HEK293T (cell line): ENCODE measurements at regions not wholly inside any gene's neighbourhood (a gene's known extent, or its start where the extent isn't known, plus 50 kb on each side); places are given as distances from the start of the nearest gene placed in this dataset.

Experiments used
- CTCF ChIA-PET: fragments of 350-600 bp; formaldehyde crosslinking; extraction: SDS; loops from one replicate; lab custom pipeline; 2021; ENCODE audit warnings: antibody characterized with exemption, inconsistent platforms; lab: Yijun Ruan, JAX
- POLR2A ChIA-PET: fragments of 350-600 bp; formaldehyde crosslinking; extraction: SDS; loops from one replicate; lab custom pipeline; 2020; ENCODE audit warnings: antibody characterized with exemption, inconsistent platforms; lab: Yijun Ruan, JAX
- DNase-seq: peaks from one replicate; pipeline ENCODE4 v3.0.0; 2012; ENCODE audit warnings: mixed read lengths; ENCODE audit errors: extremely low spot score
- ARNT ChIP-seq: fragments of 450-650 bp; IDR thresholded peaks from 2 replicates; pipeline ENCODE4 v1.6.1; 2017; ENCODE audit warnings: mild to moderate bottlenecking
- BHLHE40 ChIP-seq: fragments of 450-650 bp; IDR thresholded peaks from 2 replicates; pipeline ENCODE4 v1.6.1; 2016; ENCODE audit warnings: mild to moderate bottlenecking, moderate library complexity, borderline replicate concordance
- CTBP1 ChIP-seq: fragments of 450-650 bp; IDR thresholded peaks from 2 replicates; pipeline ENCODE4 v1.6.1; 2016; ENCODE audit warnings: borderline replicate concordance
- ELF4 ChIP-seq: fragments of 450-650 bp; IDR thresholded peaks from 2 replicates; pipeline ENCODE4 v1.6.1; 2017; ENCODE audit warnings: antibody characterized with exemption
- FOXA1 ChIP-seq: fragments of 450-650 bp; IDR thresholded peaks from 2 replicates; pipeline ENCODE4 v1.6.1; 2016; ENCODE audit warnings: mild to moderate bottlenecking
- FOXK2 ChIP-seq: fragments of 450-650 bp; IDR thresholded peaks from 2 replicates; pipeline ENCODE4 v1.6.1; 2016; ENCODE audit warnings: mild to moderate bottlenecking
- FOXM1 ChIP-seq: fragments of 450-650 bp; IDR thresholded peaks from 2 replicates; pipeline ENCODE4 v1.6.1; 2017; ENCODE audit warnings: mild to moderate bottlenecking, borderline replicate concordance
- HDGF ChIP-seq: fragments of 450-650 bp; IDR thresholded peaks from 2 replicates; pipeline ENCODE4 v1.6.1; 2017; ENCODE audit warnings: antibody characterized with exemption, borderline replicate concordance
- L3MBTL2 ChIP-seq: fragments of 450-650 bp; conservative IDR thresholded peaks from 2 replicates; pipeline ENCODE4 v1.6.1; 2016; ENCODE audit warnings: mild to moderate bottlenecking
- LEF1 ChIP-seq: fragments of 450-650 bp; IDR thresholded peaks from 2 replicates; pipeline ENCODE4 v1.6.1; 2017; ENCODE audit warnings: mild to moderate bottlenecking, borderline replicate concordance
- NFRKB ChIP-seq: fragments of 450-650 bp; IDR thresholded peaks from 2 replicates; pipeline ENCODE4 v1.6.1; 2016; ENCODE audit warnings: mild to moderate bottlenecking, moderate library complexity
- SP1 ChIP-seq: fragments of 450-650 bp; IDR thresholded peaks from 2 replicates; pipeline ENCODE4 v1.6.1; 2017
- SUZ12 ChIP-seq: fragments of 450-650 bp; IDR thresholded peaks from 2 replicates; pipeline ENCODE4 v1.6.1; 2016; ENCODE audit warnings: mild to moderate bottlenecking
- TARDBP ChIP-seq: fragments of 450-650 bp; IDR thresholded peaks from 2 replicates; pipeline ENCODE4 v1.6.1; 2016
- ZNF384 ChIP-seq: fragments of 450-650 bp; IDR thresholded peaks from 2 replicates; pipeline ENCODE4 v1.6.1; 2016
- TF ChIP-seq, protein P1 (sequence below): fragments of 450-650 bp; IDR thresholded peaks from 2 replicates; pipeline ENCODE4 v1.6.1; 2016

DNA sequence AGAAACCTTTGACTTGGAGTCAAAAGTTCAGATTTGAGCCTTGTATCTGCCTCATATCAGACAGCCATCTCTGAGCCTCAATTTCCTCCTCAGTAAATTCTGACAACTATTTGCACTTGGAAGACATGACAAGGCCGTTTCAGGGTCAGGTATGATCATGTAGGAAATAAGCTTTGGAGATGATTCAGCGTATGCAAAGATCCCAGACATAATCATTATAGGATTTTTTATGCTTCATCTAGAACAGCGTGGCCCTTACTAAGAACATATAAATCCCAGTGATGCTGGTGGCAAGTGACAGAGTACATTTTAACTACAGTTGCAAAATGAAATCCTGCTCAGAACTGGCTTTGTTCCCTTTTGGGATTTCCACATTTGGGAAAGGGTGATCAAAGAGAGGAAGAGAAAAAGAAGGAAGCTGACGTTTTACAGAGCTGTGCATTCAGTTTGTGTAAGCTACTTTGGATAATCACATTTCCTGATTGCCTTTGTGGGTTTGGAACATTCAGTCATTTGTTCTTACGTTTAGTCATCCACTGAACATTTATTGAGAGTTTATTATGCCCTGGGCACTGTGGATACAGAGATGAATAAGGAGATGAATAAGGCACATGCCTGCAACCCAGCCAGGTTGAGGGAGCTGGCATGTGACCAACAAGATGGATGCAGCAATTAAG is 81.9 kb upstream of the HEPHL1 start:
- no peak for TF ChIP-seq FOXM1
- no peak for TF ChIP-seq BHLHE40
- no peak for TF ChIP-seq SUZ12
- TF ChIP-seq HDGF: no peak
- TF ChIP-seq FOXK2: no peak
- TF ChIP-seq ZNF384: no peak
- TF ChIP-seq SP1: no peak
- TF ChIP-seq ELF4: no peak
- no peak for TF ChIP-seq CTBP1
- ChIA-PET CTCF (no interaction called here), POLR2A (no interaction called here)
- DNase-seq: no peak

DNA sequence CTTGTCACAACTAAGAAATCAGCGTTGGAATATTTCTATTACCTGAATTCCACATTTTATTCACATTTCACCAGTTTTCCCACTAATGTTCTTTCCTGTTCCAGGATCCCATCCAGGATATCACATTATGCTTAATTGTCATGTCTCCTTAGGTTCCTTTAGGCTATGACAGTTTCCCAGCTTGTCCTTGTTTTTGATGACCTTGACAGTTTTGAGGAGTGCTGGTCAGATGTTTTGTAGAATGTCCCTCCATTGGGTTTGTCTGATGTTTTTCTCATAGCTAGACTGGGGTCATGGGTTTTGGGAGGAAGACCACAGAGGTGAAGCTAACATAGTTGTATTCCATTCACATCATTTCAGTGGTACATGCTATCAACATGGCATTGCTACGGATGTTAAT is 80.8 kb upstream of the HEPHL1 start:
- DNase-seq: no peak
- ChIA-PET POLR2A (no interaction called here), CTCF (no interaction called here)
- TF ChIP-seq SUZ12: no peak
- no peak for TF ChIP-seq HDGF
- no peak for TF ChIP-seq LEF1
- TF ChIP-seq BHLHE40: no peak
- TF ChIP-seq FOXM1: no peak
- no peak for TF ChIP-seq L3MBTL2
- TF ChIP-seq SP1: no peak
- no peak for TF ChIP-seq ELF4
- no peak for TF ChIP-seq NFRKB
- no peak for TF ChIP-seq CTBP1
- no peak for TF ChIP-seq ZNF384
- no peak for TF ChIP-seq FOXA1
- no peak for TF ChIP-seq TARDBP
- TF ChIP-seq FOXK2: no peak
- no peak for TF ChIP-seq ARNT
- TF ChIP-seq, protein P1, sequence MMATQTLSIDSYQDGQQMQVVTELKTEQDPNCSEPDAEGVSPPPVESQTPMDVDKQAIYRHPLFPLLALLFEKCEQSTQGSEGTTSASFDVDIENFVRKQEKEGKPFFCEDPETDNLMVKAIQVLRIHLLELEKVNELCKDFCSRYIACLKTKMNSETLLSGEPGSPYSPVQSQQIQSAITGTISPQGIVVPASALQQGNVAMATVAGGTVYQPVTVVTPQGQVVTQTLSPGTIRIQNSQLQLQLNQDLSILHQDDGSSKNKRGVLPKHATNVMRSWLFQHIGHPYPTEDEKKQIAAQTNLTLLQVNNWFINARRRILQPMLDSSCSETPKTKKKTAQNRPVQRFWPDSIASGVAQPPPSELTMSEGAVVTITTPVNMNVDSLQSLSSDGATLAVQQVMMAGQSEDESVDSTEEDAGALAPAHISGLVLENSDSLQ: no peak

DNA sequence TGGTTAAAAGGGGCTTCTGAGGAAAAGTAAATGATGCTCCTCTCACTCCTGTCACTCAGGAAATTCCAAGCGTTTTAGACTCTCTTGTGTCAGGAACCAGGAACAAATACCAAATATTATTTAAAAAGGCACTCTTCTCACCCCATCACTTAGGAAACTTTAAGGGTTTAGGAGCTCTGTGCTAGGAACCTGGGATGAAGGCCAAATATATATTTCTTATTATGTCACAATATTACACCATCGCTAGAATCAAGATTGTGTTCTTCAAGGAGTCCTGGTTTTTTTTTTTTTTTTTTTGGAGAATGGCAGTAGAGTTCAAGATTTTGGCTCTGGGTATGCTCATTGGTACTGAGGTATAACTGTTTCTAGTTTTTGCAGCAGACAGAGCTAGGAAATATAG is 79.0 kb upstream of the HEPHL1 start:
- no peak for TF ChIP-seq FOXA1
- TF ChIP-seq ZNF384: no peak
- TF ChIP-seq FOXK2: no peak
- TF ChIP-seq, protein P1: no peak
- TF ChIP-seq BHLHE40: no peak
- no peak for TF ChIP-seq NFRKB
- TF ChIP-seq ELF4: no peak
- no peak for TF ChIP-seq LEF1
- ChIA-PET POLR2A (no interaction called here), CTCF (no interaction called here)
- DNase-seq: no peak

DNA sequence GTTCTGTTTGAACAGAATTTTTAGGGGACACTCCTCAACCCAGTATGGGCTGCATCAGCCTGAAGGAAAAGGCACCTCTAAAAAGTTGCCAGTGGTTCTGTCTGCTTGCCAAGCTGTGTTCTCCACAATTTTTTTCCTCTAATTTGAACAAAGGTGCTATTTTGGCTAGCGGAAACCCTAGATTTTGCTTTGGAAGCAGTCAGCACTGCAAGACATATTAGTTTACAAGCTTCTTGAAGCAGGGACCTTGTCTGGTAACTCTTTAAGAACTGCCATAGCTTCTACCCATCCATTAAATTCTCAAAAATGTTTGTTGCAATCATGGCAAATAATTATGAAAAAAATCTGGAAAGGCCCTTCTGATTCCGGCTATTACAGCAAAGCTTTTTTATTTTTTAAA is 75.6 kb upstream of the HEPHL1 start:
- TF ChIP-seq TARDBP (no peak), BHLHE40 (no peak), SP1 (no peak), ELF4 (no peak), SUZ12 (no peak), L3MBTL2 (no peak)
- TF ChIP-seq, protein P1: no peak
- ChIA-PET CTCF (no interaction called here), POLR2A (no interaction called here)
- no peak for DNase-seq

DNA sequence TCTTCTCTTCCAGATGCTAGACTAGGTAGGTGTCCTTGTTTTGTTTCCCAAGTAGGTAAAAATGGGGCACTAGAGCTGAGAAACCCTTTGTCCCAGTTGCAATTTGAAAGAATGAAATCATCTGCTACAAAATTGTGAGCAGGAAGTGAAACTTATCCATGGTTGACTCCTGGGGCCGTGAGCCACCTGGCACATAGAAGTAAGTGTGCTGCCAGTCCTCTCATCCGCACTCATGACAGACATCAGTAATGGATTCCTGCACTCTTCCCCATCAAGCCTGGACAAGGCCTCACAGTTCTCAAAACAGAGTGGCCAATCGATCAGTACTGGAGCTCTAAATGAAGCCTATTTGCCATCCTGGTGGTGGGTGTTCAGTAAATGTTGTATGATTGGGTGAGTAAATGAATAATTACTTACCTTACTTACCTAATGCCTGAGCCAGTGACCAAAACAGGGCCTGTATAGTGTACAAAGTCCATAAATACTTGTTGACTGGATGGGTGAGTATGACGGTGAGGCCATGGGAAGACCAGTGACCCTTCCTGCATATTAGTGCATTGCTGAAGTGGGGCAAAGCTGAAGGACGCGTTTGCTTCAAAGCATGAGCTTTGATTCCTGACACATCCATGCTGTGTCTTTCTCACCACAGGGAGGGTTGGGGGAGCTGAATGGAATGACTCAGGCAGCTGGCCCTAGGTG is 68.9 kb upstream of the HEPHL1 start:
- POLR2A ChIA-PET: no interaction called here
- no peak for TF ChIP-seq FOXM1
- no peak for TF ChIP-seq L3MBTL2
- DNase-seq: no peak
- CTCF ChIA-PET: no interaction called here

DNA sequence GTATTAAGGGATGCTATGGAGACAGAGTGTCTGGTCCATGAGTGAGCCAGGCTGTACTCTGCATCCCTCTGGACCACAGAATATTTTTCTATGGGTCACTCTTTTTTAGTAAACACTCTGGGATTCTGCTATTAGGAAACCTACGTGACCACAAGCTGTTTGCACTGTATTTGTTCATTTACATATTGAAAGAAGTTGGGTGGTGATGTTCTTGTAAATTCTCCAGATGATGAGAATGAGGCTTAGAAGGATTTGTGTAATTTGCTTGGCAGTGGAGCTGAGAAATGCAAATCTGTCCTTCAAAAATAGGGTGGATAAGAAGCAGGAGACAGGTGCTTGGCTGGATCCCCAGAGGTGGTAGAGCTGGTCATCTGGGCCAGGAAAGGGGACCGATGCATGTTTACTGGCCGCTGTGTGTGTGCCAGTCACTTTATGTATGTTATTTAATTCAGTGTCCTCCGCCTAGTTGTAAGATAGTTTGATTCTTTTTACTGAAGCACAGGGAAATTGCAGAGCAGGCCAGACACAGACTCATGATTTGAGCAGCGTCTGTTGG is 63.7 kb upstream of the HEPHL1 start:
- ChIA-PET POLR2A (no interaction called here), CTCF (no interaction called here)
- no peak for TF ChIP-seq ZNF384
- TF ChIP-seq BHLHE40: no peak
- no peak for TF ChIP-seq SP1
- TF ChIP-seq LEF1: no peak
- no peak for TF ChIP-seq FOXK2
- no peak for TF ChIP-seq L3MBTL2
- TF ChIP-seq NFRKB: no peak
- TF ChIP-seq CTBP1: no peak
- TF ChIP-seq HDGF: no peak
- TF ChIP-seq ARNT: no peak
- TF ChIP-seq, protein P1: no peak
- TF ChIP-seq FOXA1: no peak
- no peak for TF ChIP-seq FOXM1
- TF ChIP-seq SUZ12: no peak
- DNase-seq: no peak
